ENCODE measurements at regions not wholly inside any gene's neighbourhood (a gene's known extent, or its start where the extent isn't known, plus 50 kb on each side); places are given as distances from the start of the nearest gene placed in this dataset.

GRCh38 chr3:182683858-182684257, 109.4 kb upstream of the ATP11B start:
- no peak overlapping the region for H3K27ac ChIP-seq (ENCODE audit: insufficient read depth, low read depth, low read length)
- no TSS peak for BruUV-seq (replicated peaks)
- H3K4me3 ChIP-seq (replicated peaks in 1 of 3; ENCODE audit: insufficient read depth in 1 of 3, low read depth in 1 of 3, low read length in 3 of 3): no peak overlapping the region
- H3K4me1 ChIP-seq (ENCODE audit: control insufficient read depth, extremely low read depth, insufficient read depth, low read length): peaks cover 10% of the 10 kb centered on the region
- no peak for TF ChIP-seq POLR2A (IDR thresholded peaks at IDR 0.05; ENCODE audit: low read depth, low read length)
- TF ChIP-seq JUN (IDR thresholded peaks at IDR 0.05; ENCODE audit: borderline replicate concordance, insufficient read depth, insufficient read length, low read depth): no peak
- no peak for TF ChIP-seq CTCF (IDR thresholded peaks at IDR 0.05; ENCODE audit: extremely low read depth in 1 of 2, insufficient read depth in 1 of 2, low read depth in 1 of 2, low read length in 2 of 2)
- TF ChIP-seq MAX (IDR thresholded peaks at IDR 0.05; ENCODE audit: insufficient read depth, insufficient read length): no peak
- no peak for TF ChIP-seq POLR2AphosphoS5 (IDR thresholded peaks at IDR 0.05; ENCODE audit: insufficient read depth, low read depth, low read length)
- no peak for TF ChIP-seq FOS (IDR thresholded peaks at IDR 0.05; ENCODE audit: borderline replicate concordance, insufficient read depth, low read length)
- TF ChIP-seq EZH2 (IDR thresholded peaks at IDR 0.05; ENCODE audit: borderline replicate concordance, low read depth, low read length, severe bottlenecking): no peak
- no peak for TF ChIP-seq MYC (IDR thresholded peaks at IDR 0.05; ENCODE audit: low read depth, low read length)
- TF ChIP-seq GATA2 (IDR thresholded peaks at IDR 0.05; ENCODE audit: insufficient read depth, insufficient read length, low read depth, low read length): no peak
- H3K36me3 ChIP-seq (ENCODE audit: control insufficient read depth in 2 of 2, extremely low read depth in 1 of 2, insufficient read depth in 2 of 2, low read length in 2 of 2): no peaks in the 10 kb centered on the region
- CTCF ChIA-PET: interaction anchor here (0.8 to 6.2 kb wide), 24 partner anchors 9 to 1879 kb away, joined by 3 to 63 read pairs (median 5); partner anchors contain the start of gene SOX2
- no peaks in the 10 kb centered on the region for H3K9me3 ChIP-seq (replicated peaks; ENCODE audit: control insufficient read depth, insufficient read depth, low read length)
- no peaks in the 10 kb centered on the region for H3K79me2 ChIP-seq (ENCODE audit: control insufficient read depth, insufficient read depth, low read length)
- H2AFZ ChIP-seq (ENCODE audit: low read depth, low read length): no peak overlapping the region
- no peak overlapping the region for H3K4me2 ChIP-seq (ENCODE audit: insufficient read depth, low read length)
- H3K9ac ChIP-seq (replicated peaks; ENCODE audit: extremely low read depth, insufficient read depth, low read length): no peak overlapping the region
- dilution Hi-C loops (cut with MboI; ENCODE audit: extremely low pct_ligation_motif_present, low sequenced_read_pairs) (no loop called here), intact Hi-C loops (cut with micrococcal nuclease) (loop anchor here (1.0 to 10.0 kb wide), 11 partner anchors 191 to 1882 kb away; no protein-coding TSS in a partner anchor)
- no peak for FAIRE-seq
- peaks cover 0 to 6% of the 10 kb centered on the region in 2 experiments for H3K27me3 ChIP-seq (ENCODE audit: control insufficient read depth in 2 of 2, insufficient read depth in 2 of 2, low read length in 2 of 2)
- no peaks in the 10 kb centered on the region for H4K20me1 ChIP-seq (replicated peaks; ENCODE audit: control insufficient read depth, extremely low read depth, insufficient read depth, low read length)
- no peaks in the 10 kb centered on the region for H3K9me1 ChIP-seq (replicated peaks; ENCODE audit: control insufficient read depth, extremely low read depth, insufficient read depth, low read length)
- POLR2A ChIA-PET: no interaction called here
- no peak for DNase-seq (ENCODE audit: low read depth, low spot score)
